A673 (cell line): ENCODE measurements at regions not wholly inside any gene's neighbourhood (a gene's known extent, or its start where the extent isn't known, plus 50 kb on each side); places are given as distances from the start of the nearest gene placed in this dataset.

Experiments
- BruUV-seq: library from RNA; stranded (reverse); fragments of 400-500 nt; replicated peaks from 2 replicates; lab custom pipeline; 2021; lab: Mats Ljungman, UMichigan
- CTCF ChIA-PET: fragments of 300-600 bp; sonication (Branson Sonifier 250); formaldehyde crosslinking; loops from one replicate; lab custom pipeline; 2022; ENCODE audit warnings: antibody characterized with exemption; lab: Charles Lee
- POLR2A ChIA-PET: fragments of 300-600 bp; sonication (Branson Sonifier 250); formaldehyde crosslinking; loops from one replicate; lab custom pipeline; 2022; ENCODE audit warnings: antibody characterized with exemption; ENCODE audit not compliant: low non-redundant PET; lab: Charles Lee
- DNase-seq: peaks from one replicate; pipeline ENCODE4 v3.0.0-alpha.2; 2015; ENCODE audit warnings: low spot score
- H3K27ac ChIP-seq: fragments of 200-600 bp; sonication (generic); 2 replicates; pipeline ENCODE4 v1.5.1; 2016; ENCODE audit warnings: mixed run types, low read depth, mild to moderate bottlenecking, mixed read lengths, antibody characterized with exemption, low read length; ENCODE audit not compliant: poor library complexity, severe bottlenecking
- H3K27me3 ChIP-seq: fragments of 200-600 bp; sonication (generic); replicated peaks from 2 replicates; pipeline ENCODE4 v1.6.1; 2017; ENCODE audit warnings: mixed run types, low read depth, mild to moderate bottlenecking, mixed read lengths, antibody characterized with exemption, low read length; ENCODE audit not compliant: insufficient read depth, poor library complexity
- H3K36me3 ChIP-seq: fragments of 200-600 bp; sonication (generic); 2 replicates; pipeline ENCODE4 v1.6.1; 2016; ENCODE audit warnings: mixed run types, mild to moderate bottlenecking, mixed read lengths, antibody characterized with exemption, low read length; ENCODE audit not compliant: insufficient read depth, poor library complexity, severe bottlenecking
- H3K4me1 ChIP-seq: fragments of 200-600 bp; sonication (generic); 2 replicates; pipeline ENCODE4 v1.6.1; 2017; ENCODE audit warnings: mixed run types, mild to moderate bottlenecking, mixed read lengths, antibody characterized with exemption, low read length; ENCODE audit not compliant: insufficient read depth, poor library complexity, severe bottlenecking
- H3K4me3 ChIP-seq: fragments of 200-600 bp; sonication (generic); 2 replicates; pipeline ENCODE4 v1.5.1; 2016; ENCODE audit warnings: low read depth, mixed run types, mild to moderate bottlenecking, mixed read lengths, low read length; ENCODE audit not compliant: poor library complexity, severe bottlenecking
- H3K9me3 ChIP-seq: fragments of 200-600 bp; sonication (generic); 2 replicates; pipeline ENCODE4 v1.6.1; 2016; ENCODE audit warnings: mixed run types, low read depth, mild to moderate bottlenecking, mixed read lengths, antibody characterized with exemption, low read length; ENCODE audit not compliant: poor library complexity, severe bottlenecking
- CTCF ChIP-seq: fragments of 300-800, 200-600 bp; sonication (generic); conservative IDR thresholded peaks from 2 replicates; pipeline ENCODE4 v1.5.1; 2017; ENCODE audit warnings: low read depth, mild to moderate bottlenecking, antibody characterized with exemption, low read length, moderate library complexity, mixed read lengths
- EZH2 ChIP-seq: fragments of 200-600 bp; sonication (generic); IDR thresholded peaks from 2 replicates; pipeline ENCODE4 v1.6.1; 2017; ENCODE audit warnings: borderline replicate concordance, low read depth, mild to moderate bottlenecking, mixed read lengths, antibody characterized with exemption, low read length; ENCODE audit not compliant: poor library complexity, severe bottlenecking
- intact Hi-C: fragments of 100-400 bp; cut with micrococcal nuclease; formaldehyde crosslinking; loops from one replicate; pipeline ENCODE4 v1.10.0; 2022; ENCODE audit not compliant: unreplicated experiment

DNA sequence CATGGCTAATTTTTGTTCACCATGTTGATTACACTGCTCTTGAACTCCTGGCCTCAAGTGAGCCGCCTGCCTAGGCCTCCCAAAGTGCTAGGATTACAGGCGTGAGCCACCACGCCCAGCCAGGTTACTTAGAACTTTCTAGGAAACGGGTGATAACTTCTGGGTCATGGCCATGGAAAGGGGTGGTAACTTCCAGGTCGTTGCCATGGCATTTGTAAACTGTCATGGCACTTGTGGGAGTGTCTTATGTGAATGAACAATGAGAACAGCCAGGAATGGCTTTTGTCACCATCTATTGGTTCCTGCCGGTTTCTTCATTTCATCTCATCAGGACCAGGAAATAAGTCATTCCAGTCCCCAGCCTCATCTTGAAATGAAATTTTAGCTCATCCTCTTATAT lies 120.9 kb downstream of the SLC16A9 start:
- Histone ChIP-seq H3K9me3 (no peaks in the 10 kb centered on the region), H3K27ac (no peak overlapping the region), H3K4me3 (no peak overlapping the region), H3K27me3 (no peaks in the 10 kb centered on the region), H3K36me3 (no peaks in the 10 kb centered on the region), H3K4me1 (no peaks in the 10 kb centered on the region)
- intact Hi-C loops = loop anchor here (10.0 kb wide), 1 partner anchor 224 kb away; the partner anchor contains the start of gene FAM13C
- TF ChIP-seq EZH2 (no peak), CTCF (no peak)
- ChIA-PET POLR2A (no interaction called here), CTCF (no interaction called here)
- no peak for DNase-seq
- BruUV-seq = no TSS peak

DNA sequence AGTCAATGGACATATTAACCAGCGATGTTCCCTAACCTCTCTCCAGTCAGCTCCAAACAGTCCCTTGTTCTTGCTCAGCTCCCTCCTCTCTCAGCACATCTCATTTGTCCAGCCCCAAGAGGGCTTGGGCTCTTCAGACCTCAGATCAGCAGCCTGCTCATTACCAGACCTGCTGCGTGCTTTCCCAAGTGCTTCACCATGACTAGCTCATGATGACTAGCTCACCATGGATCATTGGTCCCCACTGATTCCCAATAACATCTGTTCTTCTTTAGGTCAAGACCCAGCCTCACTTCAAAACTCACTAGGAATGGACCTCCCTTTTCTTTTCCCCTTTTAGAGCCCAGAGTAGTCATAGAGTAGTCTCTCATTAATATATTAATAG lies 121.9 kb downstream of the SLC16A9 start:
- intact Hi-C loops = loop anchor here (10.0 kb wide), 1 partner anchor 223 kb away; the partner anchor contains the start of gene FAM13C
- ChIA-PET CTCF (no interaction called here), POLR2A (no interaction called here)
- Histone ChIP-seq H3K4me1 (no peaks in the 10 kb centered on the region), H3K4me3 (no peak overlapping the region), H3K27ac (no peak overlapping the region), H3K9me3 (no peaks in the 10 kb centered on the region), H3K27me3 (no peaks in the 10 kb centered on the region), H3K36me3 (no peaks in the 10 kb centered on the region)
- TF ChIP-seq EZH2 (no peak), CTCF (no peak)
- no peak for DNase-seq
- BruUV-seq = no TSS peak

DNA sequence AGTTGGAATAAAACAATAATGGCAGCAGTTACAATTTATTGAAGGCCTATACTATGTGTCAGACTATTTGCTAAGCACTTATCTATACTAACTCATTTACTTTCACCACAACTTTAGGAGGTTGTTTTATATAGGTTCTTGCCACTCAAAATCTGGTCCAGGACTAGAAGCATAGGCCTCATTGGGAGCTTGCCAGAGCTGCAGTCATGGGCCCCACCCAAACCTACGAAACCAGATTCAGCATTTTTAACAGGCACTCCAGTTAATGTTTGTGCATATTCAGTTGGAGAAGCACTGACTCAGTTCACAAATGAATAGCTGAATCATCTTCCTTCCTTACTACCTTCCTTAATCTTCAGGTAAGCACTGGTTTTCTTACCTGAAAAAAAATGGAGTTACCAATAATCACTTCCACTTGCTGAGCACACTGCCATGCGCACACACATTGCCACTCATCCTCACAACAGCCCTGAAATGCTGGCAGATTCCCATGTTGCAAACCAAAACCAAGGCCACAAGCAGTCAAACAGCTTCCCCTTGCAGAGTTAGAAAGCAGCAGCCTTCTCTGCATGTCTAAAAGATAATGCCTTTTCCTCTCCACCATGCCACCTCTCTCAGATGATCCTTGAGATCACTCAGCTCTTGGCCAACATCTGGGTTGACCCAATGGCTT lies 122.4 kb downstream of the SLC16A9 start:
- Histone ChIP-seq H3K27me3 (no peaks in the 10 kb centered on the region), H3K4me3 (no peak overlapping the region), H3K4me1 (no peaks in the 10 kb centered on the region), H3K36me3 (no peaks in the 10 kb centered on the region), H3K27ac (no peak overlapping the region), H3K9me3 (no peaks in the 10 kb centered on the region)
- BruUV-seq = no TSS peak
- ChIA-PET CTCF (no interaction called here), POLR2A (no interaction called here)
- intact Hi-C loops = loop anchor here (10.0 kb wide), 1 partner anchor 222 kb away; the partner anchor contains the start of gene FAM13C
- TF ChIP-seq CTCF = no peak
- TF ChIP-seq EZH2 = no peak
- DNase-seq = no peak
